Caco-2 (cell line): ENCODE measurements at regions not wholly inside any gene's neighbourhood (a gene's known extent, or its start where the extent isn't known, plus 50 kb on each side); places are given as distances from the start of the nearest gene placed in this dataset.

Experiments used
- BruUV-seq: library from RNA; stranded (reverse); fragments of 400-500 nt; replicated peaks from 2 replicates; lab custom pipeline; 2021; lab: Mats Ljungman, UMichigan
- CTCF ChIA-PET: fragments of 300-600 bp; sonication (Branson Sonifier 250); formaldehyde crosslinking; loops from one replicate; lab custom pipeline; 2022; ENCODE audit warnings: antibody characterized with exemption; lab: Charles Lee
- POLR2A ChIA-PET: fragments of 300-600 bp; sonication (Branson Sonifier 250); formaldehyde crosslinking; loops from one replicate; lab custom pipeline; 2022; ENCODE audit warnings: antibody characterized with exemption; lab: Charles Lee
- DNase-seq, 2 experiments: peaks; one replicate each; pipeline versions ENCODE4 v3.0.0 to v3.0.0-alpha.2; 2020 to 2022
- H3K27me3 ChIP-seq: replicated peaks from 2 replicates; pipeline ENCODE4 v1.6.0; 2011; ENCODE audit warnings: low read length; ENCODE audit not compliant: control insufficient read depth, insufficient read depth
- H3K36me3 ChIP-seq: 2 replicates; pipeline ENCODE4 v1.5.1; 2011; ENCODE audit warnings: low read length; ENCODE audit not compliant: control insufficient read depth, insufficient read depth
- H3K4me1 ChIP-seq: fragments of 250-450 bp; sonication (Bioruptor Pico); 2 replicates; pipeline ENCODE4 v1.5.1; 2020; ENCODE audit warnings: mild to moderate bottlenecking
- H3K4me3 ChIP-seq: 2 replicates; pipeline ENCODE4 v1.5.1; 2011; ENCODE audit warnings: low read depth, mild to moderate bottlenecking, control low read depth, low read length
- H3K9me3 ChIP-seq: fragments of 250-450 bp; sonication (Bioruptor Pico); 2 replicates; pipeline ENCODE4 v1.5.1; 2020; ENCODE audit warnings: mild to moderate bottlenecking, moderate library complexity
- H3K27ac Mint-ChIP-seq: one replicate; pipeline ENCODE4 v1.8.0; 2022; ENCODE audit warnings: mixed read lengths; ENCODE audit not compliant: unreplicated experiment
- H3K27me3 Mint-ChIP-seq: one replicate; pipeline ENCODE4 v1.8.0; 2022; ENCODE audit warnings: mixed read lengths; ENCODE audit not compliant: insufficient read depth, unreplicated experiment
- H3K36me3 Mint-ChIP-seq: one replicate; pipeline ENCODE4 v1.8.0; 2022; ENCODE audit warnings: mild to moderate bottlenecking, mixed read lengths; ENCODE audit not compliant: insufficient read depth, unreplicated experiment
- H3K4me1 Mint-ChIP-seq: one replicate; pipeline ENCODE4 v1.8.0; 2022; ENCODE audit warnings: low read depth, mixed read lengths; ENCODE audit not compliant: unreplicated experiment
- H3K4me3 Mint-ChIP-seq: one replicate; pipeline ENCODE4 v1.8.0; 2022; ENCODE audit warnings: mild to moderate bottlenecking, moderate library complexity, mixed read lengths; ENCODE audit not compliant: unreplicated experiment
- H3K9me3 Mint-ChIP-seq: one replicate; pipeline ENCODE4 v1.8.0; 2022; ENCODE audit warnings: mixed read lengths; ENCODE audit not compliant: unreplicated experiment
- CTCF ChIP-seq, 2 experiments: fragments of 200-600 bp in 1 of 2; IDR thresholded peaks; 1 replicate in 1 of 2; 2 replicates in 1 of 2; pipeline versions ENCODE4 v1.5.1 to v1.8.0; 2011 to 2022; ENCODE audit warnings: antibody characterized with exemption in 1 of 2, control low read depth in 1 of 2, inconsistent platforms in 1 of 2, low read depth in 1 of 2, low read length in 1 of 2, mild to moderate bottlenecking in 1 of 2, moderate library complexity in 1 of 2; ENCODE audit not compliant: insufficient read depth in 1 of 2, severe bottlenecking in 1 of 2, unreplicated experiment in 1 of 2
- intact Hi-C: fragments of 100-400 bp; cut with micrococcal nuclease; formaldehyde crosslinking; loops from one replicate; pipeline ENCODE4 v1.10.0; 2022; ENCODE audit not compliant: unreplicated experiment

- Histone ChIP-seq H3K36me3 (no peaks in the 10 kb centered on the region), H3K4me3 (no peak overlapping the region), H3K4me1 (peaks cover 19% of the 10 kb centered on the region), H3K9me3 (no peaks in the 10 kb centered on the region), H3K27me3 (no peaks in the 10 kb centered on the region)
- Mint-ChIP-seq H3K4me1 (peaks cover 13% of the 10 kb centered on the region), H3K36me3 (no peaks in the 10 kb centered on the region), H3K27me3 (no peaks in the 10 kb centered on the region), H3K4me3 (no peak overlapping the region), H3K9me3 (no peaks in the 10 kb centered on the region), H3K27ac (no peak overlapping the region)
- DNase-seq: no peak
- no TSS peak for BruUV-seq
- CTCF ChIA-PET: no interaction called here
- TF ChIP-seq CTCF (IDR thresholded peaks at IDR 0.05; ENCODE audit: insufficient read depth in 1 of 2, low read depth in 1 of 2, low read length in 1 of 2, severe bottlenecking in 1 of 2, unreplicated experiment in 1 of 2): no peak
- intact Hi-C loops: no loop called here
- POLR2A ChIA-PET: no interaction called here
These were observed 283.9 kb upstream of the CTNNB1 start for GRCh38 chr3:40915346-40915865.

GRCh38 chr3:40920041-40920440 is 279.3 kb upstream of the CTNNB1 start:
- Mint-ChIP-seq H3K4me3 (no peak overlapping the region), H3K36me3 (no peaks in the 10 kb centered on the region), H3K9me3 (peaks cover 11% of the 10 kb centered on the region), H3K4me1 (no peaks in the 10 kb centered on the region), H3K27ac (no peak overlapping the region), H3K27me3 (no peaks in the 10 kb centered on the region)
- CTCF ChIA-PET: no interaction called here
- no peaks in the 10 kb centered on the region for H3K27me3 ChIP-seq
- H3K9me3 ChIP-seq: no peaks in the 10 kb centered on the region
- H3K4me1 ChIP-seq: no peaks in the 10 kb centered on the region
- intact Hi-C loops: no loop called here
- POLR2A ChIA-PET: no interaction called here
- BruUV-seq: no TSS peak
- H3K4me3 ChIP-seq: no peak overlapping the region
- no peak for TF ChIP-seq CTCF (IDR thresholded peaks at IDR 0.05; ENCODE audit: insufficient read depth in 1 of 2, low read depth in 1 of 2, low read length in 1 of 2, severe bottlenecking in 1 of 2, unreplicated experiment in 1 of 2)
- no peaks in the 10 kb centered on the region for H3K36me3 ChIP-seq
- no peak for DNase-seq

GRCh38 chr3:40921251-40921650 is 278.1 kb upstream of the CTNNB1 start:
- Mint-ChIP-seq H3K36me3 (no peaks in the 10 kb centered on the region), H3K27me3 (no peaks in the 10 kb centered on the region), H3K9me3 (peaks cover 11% of the 10 kb centered on the region), H3K4me1 (no peaks in the 10 kb centered on the region), H3K27ac (no peak overlapping the region), H3K4me3 (no peak overlapping the region)
- no peaks in the 10 kb centered on the region for H3K36me3 ChIP-seq
- no peaks in the 10 kb centered on the region for H3K9me3 ChIP-seq
- no peak for DNase-seq
- intact Hi-C loops: no loop called here
- ChIA-PET CTCF (no interaction called here), POLR2A (no interaction called here)
- no TSS peak for BruUV-seq
- no peaks in the 10 kb centered on the region for H3K27me3 ChIP-seq
- H3K4me3 ChIP-seq: no peak overlapping the region
- TF ChIP-seq CTCF (IDR thresholded peaks at IDR 0.05; ENCODE audit: insufficient read depth in 1 of 2, low read depth in 1 of 2, low read length in 1 of 2, severe bottlenecking in 1 of 2, unreplicated experiment in 1 of 2): no peak
- no peaks in the 10 kb centered on the region for H3K4me1 ChIP-seq
